ENCODE measurements at regions not wholly inside any gene's neighbourhood (a gene's known extent, or its start where the extent isn't known, plus 50 kb on each side); places are given as distances from the start of the nearest gene placed in this dataset.

DNA sequence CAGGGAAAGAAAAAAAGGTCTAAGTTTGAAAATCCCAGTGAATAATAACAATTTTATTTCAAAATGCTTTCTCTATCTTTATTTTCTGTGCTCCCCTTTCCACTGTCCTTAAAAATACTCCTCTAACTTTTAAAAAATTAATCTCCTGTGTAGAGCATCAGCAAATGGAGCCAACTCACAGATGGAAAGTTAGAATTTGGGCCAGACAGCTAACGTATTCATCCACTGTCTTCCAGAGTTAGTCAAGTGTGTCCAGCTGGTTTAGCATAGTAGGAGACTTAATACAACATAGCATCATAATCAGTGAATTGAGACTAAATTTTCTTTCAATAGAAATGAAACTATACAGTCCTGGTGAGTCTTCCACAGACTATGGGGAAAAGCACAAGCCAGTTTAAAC is 419.0 kb upstream of the LRRC7 start:
- no peak for DNase-seq (ENCODE audit: low read depth)

DNA sequence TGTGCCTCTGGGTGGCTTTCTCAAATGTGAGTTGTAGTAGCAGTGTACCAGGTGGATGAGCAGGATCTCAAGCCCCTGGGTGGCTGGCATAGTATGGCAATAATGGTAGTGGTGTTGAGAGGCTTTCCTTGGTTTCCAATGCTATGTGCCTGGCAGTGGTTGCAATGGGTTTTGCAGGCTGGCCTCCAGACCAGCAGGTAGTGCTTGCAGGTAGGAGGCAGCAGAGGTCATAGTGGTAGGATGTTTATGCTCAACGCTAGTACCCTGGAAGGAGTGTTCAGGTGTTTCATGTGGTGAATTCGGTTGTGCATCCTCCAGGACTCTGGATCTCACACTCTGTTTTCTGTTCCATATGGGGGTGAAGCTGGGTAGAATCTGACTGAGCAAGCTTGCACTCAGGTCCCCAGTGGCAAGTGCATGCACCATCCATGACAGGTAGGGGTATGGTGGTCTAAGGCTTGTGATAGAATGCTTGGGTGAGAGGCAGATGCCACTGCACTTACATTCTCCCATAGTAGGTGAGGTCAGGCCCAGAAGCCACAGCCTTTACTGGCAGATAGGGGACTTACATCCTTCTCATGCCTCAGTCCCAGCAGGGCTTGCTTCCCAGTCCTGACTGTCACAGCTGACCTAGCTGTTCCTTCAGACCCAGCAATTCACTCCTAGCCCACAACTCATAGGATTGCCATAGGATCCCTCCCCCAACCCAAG is 410.5 kb upstream of the LRRC7 start:
- no peak for DNase-seq (ENCODE audit: low read depth)

DNA sequence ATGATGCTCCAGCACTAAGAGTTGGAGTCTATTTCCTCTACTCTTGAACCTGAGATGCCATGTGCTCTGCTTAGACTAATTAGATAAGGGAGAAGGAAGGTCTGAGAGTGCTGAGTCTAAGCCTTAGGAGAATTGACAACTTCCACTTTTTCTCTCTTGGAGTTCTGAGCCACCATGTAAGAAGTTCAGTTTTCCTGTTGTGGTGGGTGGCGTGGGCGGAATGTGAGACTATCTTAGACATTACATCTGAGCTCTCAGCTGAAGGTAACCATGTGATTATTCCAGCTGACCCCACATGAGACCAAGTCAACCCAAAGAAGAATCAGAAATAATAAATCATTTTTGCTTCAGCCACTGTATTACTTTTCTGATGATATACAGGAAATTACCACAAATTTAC is 404.5 kb upstream of the LRRC7 start:
- DNase-seq (ENCODE audit: low read depth): no peak

DNA sequence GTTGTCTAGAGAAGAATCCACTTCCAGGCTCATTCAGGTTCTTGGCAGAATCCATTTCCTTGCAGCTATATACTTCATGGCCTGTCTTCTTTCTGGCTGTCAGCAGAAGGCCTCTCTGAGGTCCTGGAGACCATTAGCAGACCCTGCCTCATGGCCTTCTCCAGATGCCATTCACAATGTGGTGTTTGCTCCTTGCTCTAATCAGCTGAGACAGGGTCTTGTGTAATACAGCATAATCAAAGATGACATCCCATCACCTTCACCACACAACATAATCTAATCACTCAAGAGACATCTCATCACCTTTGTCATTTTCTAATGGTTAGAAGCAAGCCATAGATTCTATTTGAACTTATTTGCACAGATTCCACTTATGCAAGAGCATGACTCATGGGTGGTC is 403.9 kb upstream of the LRRC7 start:
- no peak for DNase-seq (ENCODE audit: low read depth)

DNA sequence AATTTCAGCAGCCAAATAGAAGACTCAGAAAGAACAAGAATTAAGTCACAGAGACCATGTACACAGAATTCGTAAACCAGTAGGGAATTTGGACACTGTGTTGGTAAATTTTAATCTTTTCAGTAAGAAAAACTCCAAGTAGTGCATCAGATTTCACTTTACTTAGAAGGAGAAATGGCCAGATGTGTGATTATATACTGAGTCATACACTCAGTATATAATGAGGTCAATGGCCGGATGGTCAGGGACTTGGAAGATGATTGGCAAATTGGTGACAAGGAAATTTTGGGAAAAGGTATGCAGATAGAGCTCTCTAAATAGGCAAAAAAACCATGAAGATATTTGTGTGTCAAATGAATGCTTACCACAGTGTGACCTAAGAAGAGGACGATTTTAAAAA is 399.8 kb upstream of the LRRC7 start:
- no peak for DNase-seq (ENCODE audit: low read depth)

DNA sequence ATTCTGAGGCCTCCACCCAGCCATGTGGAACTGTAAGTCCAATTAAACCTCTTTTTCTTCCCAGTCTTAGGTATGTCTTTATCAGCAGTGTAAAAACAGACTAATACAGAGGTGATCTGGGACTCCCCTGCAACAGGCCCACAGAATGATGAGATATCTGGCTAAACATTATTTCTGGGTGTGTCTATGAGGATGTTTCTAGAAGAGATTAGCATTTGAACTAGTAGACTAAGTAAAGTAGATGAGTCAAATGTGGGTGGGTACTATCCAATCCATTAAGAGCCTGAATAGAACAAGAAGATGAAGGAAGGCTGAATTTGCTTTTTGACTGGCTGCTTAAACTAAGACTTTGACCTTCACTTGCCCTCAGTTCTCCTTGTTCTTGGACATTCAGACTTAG is 396.5 kb upstream of the LRRC7 start:
- no peak for DNase-seq (ENCODE audit: low read depth)

DNA sequence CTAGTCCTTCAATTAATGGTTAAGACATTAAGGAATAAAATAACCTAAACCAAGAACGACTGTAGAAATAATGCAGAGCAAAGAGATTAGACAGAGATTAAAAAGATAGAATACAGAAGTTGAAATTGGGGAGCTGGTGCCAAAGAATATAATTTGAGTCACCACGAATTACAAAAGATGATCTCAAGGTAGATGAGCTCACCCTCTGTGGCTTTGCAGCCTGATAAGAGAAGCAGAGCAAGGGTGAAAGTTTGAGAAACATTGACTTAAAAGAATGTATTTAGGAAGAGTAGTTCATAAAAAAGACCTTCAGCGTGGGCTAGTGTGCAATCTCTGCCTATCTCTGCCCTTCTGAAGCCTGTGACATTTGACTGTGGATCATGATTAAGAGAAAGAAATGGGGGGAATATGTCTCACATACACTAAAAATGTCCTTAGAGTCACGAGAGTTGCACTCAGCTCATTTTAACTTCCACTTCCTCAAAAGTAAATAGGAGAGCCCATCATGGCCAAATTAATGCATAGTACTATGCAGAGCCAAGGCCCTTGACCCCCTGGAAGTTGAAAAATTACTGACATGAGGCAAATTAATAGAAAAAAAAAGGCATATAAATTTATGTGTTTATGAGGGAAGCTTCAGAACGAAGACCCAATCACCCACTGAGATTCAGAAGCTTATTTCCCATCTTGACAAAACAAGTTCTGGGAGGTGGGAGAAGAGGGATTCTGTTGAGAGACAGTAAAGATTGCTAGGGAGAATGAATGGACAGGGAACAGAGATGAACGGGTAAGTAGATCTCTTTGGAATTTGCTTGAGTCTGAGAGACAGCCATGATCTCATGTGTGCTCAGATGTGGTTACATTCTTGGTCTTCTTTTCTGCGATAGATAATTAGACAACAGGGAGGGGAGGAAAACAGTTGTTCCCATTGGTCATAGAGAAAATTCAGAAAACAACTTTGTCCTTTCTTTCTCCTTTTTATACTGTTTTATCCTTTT is 395.4 kb upstream of the LRRC7 start:
- DNase-seq (ENCODE audit: low read depth): no peak

DNA sequence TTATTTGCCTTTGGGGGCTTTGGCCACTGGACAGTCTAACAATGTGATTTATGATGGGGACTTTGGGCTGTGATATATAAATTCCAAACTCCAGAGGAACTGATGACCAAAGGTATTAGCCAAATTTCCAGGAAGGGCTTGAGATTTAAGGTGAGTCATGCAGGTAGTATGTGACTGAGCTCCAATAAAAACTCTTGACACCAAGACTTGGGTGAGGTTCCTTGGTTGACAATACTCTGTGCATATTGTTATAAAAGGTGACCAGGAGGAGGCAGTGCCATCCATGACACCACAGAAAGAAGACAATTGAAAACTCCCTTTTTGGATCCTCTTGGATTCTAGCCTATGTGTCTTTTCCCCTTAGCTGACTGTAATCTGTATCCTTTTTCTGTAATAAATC is 392.7 kb upstream of the LRRC7 start:
- no peak for DNase-seq (ENCODE audit: low read depth)

DNA sequence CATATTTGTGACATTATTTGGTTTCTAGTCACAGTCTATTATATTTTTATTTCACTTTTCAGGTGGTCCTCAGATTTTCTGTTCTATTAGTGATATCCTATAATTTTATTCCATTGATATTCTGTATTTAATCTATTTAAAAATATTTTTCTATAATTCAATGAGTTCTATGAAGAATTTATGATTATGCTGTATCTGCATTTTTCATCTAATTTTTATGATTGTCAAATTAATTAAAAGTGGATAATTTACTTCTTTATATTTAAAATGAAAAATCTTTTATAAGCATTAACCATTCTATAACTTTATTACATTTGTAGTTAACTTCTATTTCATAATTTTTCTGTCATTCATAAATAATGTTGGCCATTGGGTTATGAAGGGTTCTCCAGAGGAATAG is 387.4 kb upstream of the LRRC7 start:
- no peak for DNase-seq (ENCODE audit: low read depth)

DNA sequence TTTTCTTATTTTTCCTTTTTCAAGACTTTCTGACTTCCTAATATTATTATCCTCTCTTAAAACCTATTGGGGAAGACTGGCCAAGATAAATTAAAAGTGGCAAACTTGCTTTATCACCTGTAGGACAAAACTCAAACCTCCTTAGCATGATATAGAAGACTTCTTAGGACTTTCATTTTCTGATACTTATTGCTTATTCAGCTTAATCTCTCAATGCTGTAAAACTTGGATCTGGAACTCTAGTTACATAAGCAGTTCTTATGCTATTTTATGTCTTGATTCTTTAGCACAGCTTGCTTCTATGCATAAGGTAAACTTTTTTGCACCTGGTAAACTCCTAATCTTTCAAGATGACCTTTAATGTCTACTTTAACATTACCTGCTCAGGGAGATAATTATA is 382.3 kb upstream of the LRRC7 start:
- no peak for DNase-seq (ENCODE audit: low read depth)

DNA sequence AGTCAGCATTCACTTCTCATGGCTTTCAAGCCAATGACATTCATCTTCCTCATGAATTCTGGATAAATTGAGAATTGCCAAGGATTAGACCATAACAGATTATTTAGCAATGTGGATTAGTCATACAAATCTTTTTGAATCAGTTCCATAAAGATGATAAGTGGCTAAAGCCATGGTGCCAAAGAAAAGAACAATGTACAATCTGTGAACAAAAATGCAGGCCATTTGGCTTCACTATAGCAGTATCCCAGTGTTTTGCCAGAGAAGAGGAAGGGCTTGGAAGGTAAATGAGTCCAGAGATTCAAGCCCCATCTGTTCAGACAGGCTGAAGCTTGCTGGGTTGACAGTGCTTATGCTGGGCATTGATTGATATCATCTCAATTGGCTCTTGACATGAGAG is 376.4 kb upstream of the LRRC7 start:
- no peak for DNase-seq (ENCODE audit: low read depth)

DNA sequence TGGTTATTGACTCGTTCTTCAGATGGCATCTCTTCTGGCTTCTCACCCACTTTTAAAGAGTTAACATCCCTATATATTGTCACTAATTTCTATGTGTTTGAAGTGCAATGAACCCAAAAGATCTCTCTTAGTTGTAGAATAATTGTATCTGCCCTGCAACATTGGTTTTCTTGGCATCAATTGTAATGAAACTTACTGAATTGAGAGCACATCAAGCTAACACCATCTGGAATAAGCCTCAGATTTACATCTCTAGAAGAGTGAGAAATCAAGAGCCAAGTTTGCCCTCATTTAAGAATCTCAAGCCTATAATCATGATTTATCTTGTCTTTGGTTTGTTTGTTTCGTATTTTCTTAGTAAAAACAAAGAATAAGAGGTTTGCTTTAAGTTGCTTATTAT is 372.6 kb upstream of the LRRC7 start:
- no peak for DNase-seq (ENCODE audit: low read depth)

DNA sequence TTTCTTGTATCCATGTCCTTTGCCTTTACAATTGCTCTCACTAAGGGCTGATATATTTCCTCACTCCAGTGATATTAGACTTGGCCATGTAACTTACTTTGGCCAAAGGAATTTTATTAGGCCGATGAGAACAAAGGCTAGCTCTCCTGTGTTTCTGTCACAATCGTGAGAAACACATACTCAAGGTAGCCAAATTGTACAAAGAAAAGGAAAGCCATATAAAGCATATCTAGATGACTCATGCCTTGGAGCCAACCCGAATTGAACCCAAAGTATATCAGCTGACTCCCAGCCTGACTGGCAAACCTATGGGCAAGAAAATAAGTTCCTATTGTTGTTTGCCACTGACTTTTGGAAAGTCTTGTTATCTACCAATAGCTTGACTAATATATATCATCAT is 371.7 kb upstream of the LRRC7 start:
- DNase-seq (ENCODE audit: low read depth): no peak

DNA sequence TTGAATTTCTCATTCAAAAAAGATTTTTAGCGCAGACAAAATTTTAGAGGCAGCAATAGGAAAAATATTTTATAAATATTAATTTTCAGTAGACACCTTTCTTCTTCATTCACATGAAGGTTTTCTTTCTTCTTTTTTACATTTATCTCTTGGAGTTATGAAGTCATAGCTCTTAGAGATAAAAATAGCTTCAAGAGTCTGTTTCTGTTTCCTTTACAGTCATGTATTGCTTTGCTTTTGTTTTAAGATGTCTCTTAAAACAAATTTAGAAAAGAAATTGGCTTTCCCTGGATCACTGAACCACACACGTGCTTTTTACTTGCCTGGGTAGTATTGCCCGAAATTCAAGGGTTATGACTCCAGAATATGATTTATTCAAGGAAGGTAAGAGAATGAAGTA is 369.9 kb upstream of the LRRC7 start:
- no peak for DNase-seq (ENCODE audit: low read depth)

DNA sequence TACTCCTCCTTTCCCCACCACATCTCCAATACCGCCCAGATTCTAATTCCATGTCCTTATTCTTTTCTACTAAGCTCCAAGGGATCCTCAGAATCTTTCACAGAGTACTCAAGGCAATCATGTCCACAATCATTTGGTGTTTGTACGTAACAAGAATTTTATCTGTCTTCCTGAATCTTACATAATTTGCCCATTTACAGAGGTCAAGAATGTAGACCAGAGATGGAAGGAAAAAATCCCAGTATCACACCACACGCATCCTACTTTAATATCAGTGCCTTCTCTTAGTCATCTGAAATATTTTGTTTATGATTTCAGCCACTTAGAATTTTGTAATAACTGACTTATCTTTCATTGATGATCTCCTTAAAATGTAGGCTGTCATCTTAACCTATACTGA is 366.0 kb upstream of the LRRC7 start:
- DNase-seq (ENCODE audit: low read depth): no peak

DNA sequence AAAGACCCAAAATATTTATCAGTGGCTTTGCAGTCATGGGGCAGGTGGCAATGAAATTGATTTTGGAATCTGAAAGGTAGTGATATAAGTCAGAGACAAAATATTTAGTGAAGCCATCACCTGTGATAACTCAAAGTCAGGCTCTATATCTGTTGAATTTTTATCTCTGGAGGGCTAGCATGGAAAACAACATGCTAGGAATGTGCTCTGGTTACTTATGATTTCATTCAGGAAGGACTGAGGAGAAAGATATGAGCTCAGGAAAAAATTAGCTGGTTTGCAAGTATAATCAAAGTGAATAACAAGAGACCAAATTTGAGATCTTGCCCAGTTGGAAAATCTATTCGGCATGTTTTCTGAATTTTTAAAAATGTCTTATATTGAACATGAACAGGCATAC is 364.6 kb upstream of the LRRC7 start:
- no peak for DNase-seq (ENCODE audit: low read depth)

DNA sequence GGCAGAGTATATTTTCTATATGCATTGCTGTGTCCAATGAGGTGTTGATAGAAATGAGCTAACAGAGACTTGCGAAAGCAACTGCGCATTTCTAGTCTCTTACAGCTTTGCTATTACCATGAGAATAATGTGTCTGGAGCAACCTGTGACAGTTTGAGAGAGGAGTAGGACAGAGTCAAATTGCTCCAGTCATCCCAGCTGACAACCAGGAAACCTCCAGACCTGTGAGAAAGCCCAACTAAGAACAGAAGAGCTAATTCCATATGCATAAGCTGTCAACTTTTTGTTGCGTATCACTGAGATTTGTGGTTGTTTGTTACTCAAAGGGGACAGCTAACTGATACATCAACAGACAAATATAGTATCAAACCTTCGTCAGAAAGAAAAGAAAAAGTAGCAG is 354.1 kb upstream of the LRRC7 start:
- no peak for DNase-seq (ENCODE audit: low read depth)

DNA sequence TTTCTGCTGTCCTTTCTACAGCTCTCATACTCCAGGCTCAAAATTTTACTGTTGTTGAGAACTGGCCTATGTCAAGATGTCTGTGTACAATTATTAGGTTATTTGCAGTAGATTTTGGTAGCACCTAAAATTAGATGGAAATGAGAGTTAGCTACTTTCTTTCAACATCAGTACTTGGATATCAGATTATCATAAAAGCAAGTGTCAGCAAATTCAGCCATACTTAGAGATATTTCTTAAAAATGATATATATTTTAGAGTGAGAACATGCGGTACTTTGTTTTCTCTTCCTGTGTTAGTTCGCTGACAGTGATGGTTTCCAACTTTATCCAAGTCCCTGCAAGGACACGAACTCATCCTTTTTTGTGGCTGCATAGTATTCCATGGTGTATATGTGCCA is 351.8 kb upstream of the LRRC7 start:
- no peak for DNase-seq (ENCODE audit: low read depth)

DNA sequence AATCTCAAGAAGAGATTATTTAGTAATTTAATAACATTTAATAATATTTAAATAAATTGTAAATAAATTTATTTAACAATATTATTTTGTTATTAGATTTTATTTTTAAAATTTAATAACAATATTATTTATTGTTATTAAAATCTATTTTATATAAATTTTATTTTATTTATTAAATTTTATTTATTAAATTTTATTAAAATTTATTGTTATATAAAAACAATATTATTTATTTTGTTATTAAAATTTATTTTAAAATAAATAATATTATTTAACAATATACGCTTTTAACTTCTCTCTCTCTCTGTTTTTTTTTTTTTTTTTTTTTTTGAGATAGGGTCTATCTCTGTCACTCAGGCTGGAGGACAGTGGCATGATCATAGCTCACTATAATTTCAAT is 347.1 kb upstream of the LRRC7 start:
- no peak for DNase-seq (ENCODE audit: low read depth)

DNA sequence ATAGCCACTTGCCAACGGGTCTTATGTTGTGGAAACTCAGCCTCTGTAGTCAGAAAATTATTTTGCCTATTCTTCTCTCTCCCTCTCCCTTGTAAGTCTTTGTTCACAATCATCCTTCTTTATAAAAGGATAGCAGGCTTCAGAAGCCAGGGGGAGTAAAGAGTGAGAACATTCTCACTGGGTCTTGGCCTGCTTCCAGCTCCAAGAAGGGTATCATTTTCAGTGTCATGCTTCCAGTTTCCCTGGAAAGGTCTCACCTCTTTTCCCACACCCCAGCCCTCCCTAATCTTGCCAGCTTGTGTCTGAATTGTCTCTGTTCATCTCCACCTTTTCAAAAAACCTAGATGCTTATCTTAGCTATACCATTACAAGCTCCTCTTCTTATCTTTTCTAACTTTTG is 346.2 kb upstream of the LRRC7 start:
- DNase-seq (ENCODE audit: low read depth): no peak

DNA sequence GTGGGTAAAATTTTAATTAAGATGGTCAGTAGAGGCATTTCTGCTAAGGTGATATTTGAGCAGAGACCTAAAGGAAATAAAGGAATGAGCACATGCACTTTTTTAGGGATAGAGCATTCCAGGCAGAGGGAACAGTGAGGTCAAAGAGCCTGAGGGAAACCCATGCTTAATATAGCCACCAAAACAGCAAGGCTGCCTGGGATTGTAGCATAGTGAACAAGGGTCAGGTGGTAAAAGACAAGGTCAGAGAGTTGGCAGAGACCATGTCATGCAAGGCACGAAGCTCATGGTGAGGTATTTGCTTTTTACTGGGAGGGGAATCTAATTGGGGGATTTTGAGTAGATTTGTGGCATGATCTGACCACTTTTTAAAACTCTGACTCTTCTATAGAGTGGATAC is 344.6 kb upstream of the LRRC7 start:
- DNase-seq (ENCODE audit: low read depth): no peak

DNA sequence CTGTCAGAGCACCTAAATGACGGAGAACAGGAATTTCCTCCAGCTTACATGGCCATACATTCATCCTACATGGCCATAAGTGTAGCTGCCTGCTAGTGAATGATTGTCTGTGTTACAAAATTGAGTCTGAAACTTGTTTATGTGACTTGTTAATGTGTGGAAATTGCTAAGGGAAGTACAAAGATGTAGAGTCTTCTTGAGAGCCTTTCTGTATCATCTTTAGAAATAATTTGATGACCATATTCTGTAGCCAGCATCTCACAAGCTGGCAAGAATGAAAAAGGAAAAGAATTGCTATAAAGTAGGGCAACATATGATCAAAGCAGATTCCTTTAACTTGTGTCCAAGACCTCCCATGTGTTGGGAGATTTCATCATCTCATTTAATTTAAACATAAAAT is 339.2 kb upstream of the LRRC7 start:
- DNase-seq (ENCODE audit: low read depth): no peak

DNA sequence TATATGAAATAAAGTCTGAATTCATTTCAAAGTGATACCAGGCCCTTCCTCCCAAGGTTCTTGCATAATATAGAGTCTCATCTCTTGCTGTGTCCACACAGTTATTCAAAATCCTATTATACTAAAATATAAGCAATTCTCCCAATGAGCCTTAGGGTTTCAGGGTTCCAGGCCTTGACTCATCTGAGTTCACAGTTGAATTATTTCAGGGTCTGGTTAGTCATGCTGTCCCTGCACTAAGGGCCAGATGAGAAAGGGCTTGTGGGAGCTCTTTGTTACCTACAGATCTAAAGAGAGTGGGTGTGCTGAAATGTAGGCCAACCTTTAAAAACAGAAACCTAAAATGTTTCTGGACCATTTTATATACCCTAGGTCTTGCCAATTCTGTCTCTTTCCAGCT is 337.5 kb upstream of the LRRC7 start:
- DNase-seq (ENCODE audit: low read depth): no peak

DNA sequence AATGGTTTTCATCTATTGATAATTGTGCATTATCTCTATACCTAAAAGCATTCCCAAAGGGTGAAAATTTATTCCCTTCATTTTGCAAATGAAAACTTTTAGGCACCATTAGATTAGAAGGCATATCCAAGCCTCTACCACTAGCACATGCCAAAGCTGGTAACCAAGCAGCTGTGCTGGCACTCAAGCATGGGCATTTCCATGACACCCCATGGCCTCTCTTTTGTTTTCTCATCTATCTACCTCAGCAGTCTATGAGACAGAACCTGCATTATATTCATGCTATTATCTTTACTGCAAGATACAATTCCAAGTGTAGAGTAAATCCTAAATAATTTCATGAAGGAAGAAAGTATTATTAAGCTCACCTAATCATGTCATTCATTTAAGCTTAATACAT is 334.3 kb upstream of the LRRC7 start:
- no peak for DNase-seq (ENCODE audit: low read depth)

Data from fibroblast of gingiva (primary cell).